ENCODE measurements at regions not wholly inside any gene's neighbourhood (a gene's known extent, or its start where the extent isn't known, plus 50 kb on each side); places are given as distances from the start of the nearest gene placed in this dataset.

- Mint-ChIP-seq H3K27me3 (ENCODE audit: unreplicated experiment) (no peaks in the 10 kb centered on the region), H3K27ac (ENCODE audit: unreplicated experiment) (no peak overlapping the region), H3K4me3 (ENCODE audit: unreplicated experiment) (no peak overlapping the region), H3K9me3 (ENCODE audit: unreplicated experiment) (no peaks in the 10 kb centered on the region), H3K4me1 (ENCODE audit: low read depth, unreplicated experiment) (no peaks in the 10 kb centered on the region), H3K36me3 (ENCODE audit: unreplicated experiment) (no peaks in the 10 kb centered on the region)
- no peak for TF ChIP-seq CTCF (IDR thresholded peaks at IDR 0.05; ENCODE audit: partially characterized antibody, unreplicated experiment)
- DNase-seq: no peak
Observed at GRCh38 chr14:40574780-40575179, 1031.9 kb upstream of the LRFN5 start.

GRCh38 chr14:40525314-40525713, 1081.4 kb upstream of the LRFN5 start:
- Mint-ChIP-seq H3K27me3 (ENCODE audit: unreplicated experiment) (peaks cover 3% of the 10 kb centered on the region), H3K4me3 (ENCODE audit: unreplicated experiment) (no peak overlapping the region), H3K4me1 (ENCODE audit: low read depth, unreplicated experiment) (peaks cover 3% of the 10 kb centered on the region), H3K9me3 (ENCODE audit: unreplicated experiment) (no peaks in the 10 kb centered on the region), H3K27ac (ENCODE audit: unreplicated experiment) (no peak overlapping the region), H3K36me3 (ENCODE audit: unreplicated experiment) (no peaks in the 10 kb centered on the region)
- no peak for DNase-seq
- no peak for TF ChIP-seq CTCF (IDR thresholded peaks at IDR 0.05; ENCODE audit: partially characterized antibody, unreplicated experiment)

- Mint-ChIP-seq H3K4me1 (ENCODE audit: low read depth, unreplicated experiment) (peaks cover 3% of the 10 kb centered on the region), H3K27me3 (ENCODE audit: unreplicated experiment) (peaks cover 3% of the 10 kb centered on the region), H3K27ac (ENCODE audit: unreplicated experiment) (no peak overlapping the region), H3K9me3 (ENCODE audit: unreplicated experiment) (no peaks in the 10 kb centered on the region), H3K4me3 (ENCODE audit: unreplicated experiment) (no peak overlapping the region), H3K36me3 (ENCODE audit: unreplicated experiment) (no peaks in the 10 kb centered on the region)
- TF ChIP-seq CTCF (IDR thresholded peaks at IDR 0.05; ENCODE audit: partially characterized antibody, unreplicated experiment): no peak
- DNase-seq: no peak
Observed at GRCh38 chr14:40523123-40523522, 1083.6 kb upstream of the LRFN5 start.

- no peak for TF ChIP-seq CTCF (IDR thresholded peaks at IDR 0.05; ENCODE audit: partially characterized antibody, unreplicated experiment)
- no peaks in the 10 kb centered on the region for H3K36me3 Mint-ChIP-seq (ENCODE audit: unreplicated experiment)
- no peak overlapping the region for H3K4me3 Mint-ChIP-seq (ENCODE audit: unreplicated experiment)
- H3K27me3 Mint-ChIP-seq (ENCODE audit: unreplicated experiment): no peaks in the 10 kb centered on the region
- no peak for DNase-seq
- H3K4me1 Mint-ChIP-seq (ENCODE audit: low read depth, unreplicated experiment): no peaks in the 10 kb centered on the region
- no peak overlapping the region for H3K27ac Mint-ChIP-seq (ENCODE audit: unreplicated experiment)
- H3K9me3 Mint-ChIP-seq (ENCODE audit: unreplicated experiment): no peaks in the 10 kb centered on the region
Observed at GRCh38 chr14:40494483-40494882, 1062.2 kb upstream of the FBXO33 start.

- no peak overlapping the region for H3K27ac Mint-ChIP-seq (ENCODE audit: unreplicated experiment)
- no peak for TF ChIP-seq CTCF (IDR thresholded peaks at IDR 0.05; ENCODE audit: partially characterized antibody, unreplicated experiment)
- H3K27me3 Mint-ChIP-seq (ENCODE audit: unreplicated experiment): no peaks in the 10 kb centered on the region
- H3K36me3 Mint-ChIP-seq (ENCODE audit: unreplicated experiment): no peaks in the 10 kb centered on the region
- H3K4me3 Mint-ChIP-seq (ENCODE audit: unreplicated experiment): no peak overlapping the region
- H3K4me1 Mint-ChIP-seq (ENCODE audit: low read depth, unreplicated experiment): no peaks in the 10 kb centered on the region
- peaks cover 2% of the 10 kb centered on the region for H3K9me3 Mint-ChIP-seq (ENCODE audit: unreplicated experiment)
- DNase-seq: no peak
Observed at GRCh38 chr14:40487824-40488223, 1055.6 kb upstream of the FBXO33 start.

Data from glutamatergic neuron (in vitro differentiated cells).